H1 (cell line): ENCODE measurements at regions not wholly inside any gene's neighbourhood (a gene's known extent, or its start where the extent isn't known, plus 50 kb on each side); places are given as distances from the start of the nearest gene placed in this dataset.

ENCODE experiments used
- CTCF ChIA-PET: fragments of 300-600 bp; sonication (Branson Sonifier 250); formaldehyde crosslinking; loops from one replicate; lab custom pipeline; 2021; ENCODE audit not compliant: partially characterized antibody; lab: Charles Lee
- POLR2A ChIA-PET: fragments of 300-600 bp; sonication (Branson Sonifier 250); formaldehyde crosslinking; loops from one replicate; lab custom pipeline; 2021; ENCODE audit warnings: inconsistent platforms; ENCODE audit not compliant: partially characterized antibody; lab: Charles Lee
- DNase-seq, 2 experiments: peaks; one replicate each; pipeline versions ENCODE4 v3.0.0 to v3.0.0-alpha.2; 2010 to 2022; ENCODE audit warnings: low spot score in 2 of 2, low read depth in 1 of 2, mixed read lengths in 1 of 2
- FAIRE-seq: peaks from 2 replicates; lab custom pipeline; 2011; peaks lifted over from hg19 to GRCh38; lab: Jason Lieb, UNC
- H2AFZ ChIP-seq: 2 replicates; pipeline ENCODE4 v1.8.1; 2012; ENCODE audit warnings: low read length, inconsistent platforms
- H2AK5ac ChIP-seq: 2 replicates; pipeline ENCODE4 v1.6.1; 2013; ENCODE audit warnings: low read depth, low read length
- H2BK120ac ChIP-seq: replicated peaks from 2 replicates; pipeline ENCODE3; 2013; ENCODE audit warnings: low read depth, low read length, inconsistent platforms
- H2BK12ac ChIP-seq: 2 replicates; pipeline ENCODE4 v1.6.1; 2013; ENCODE audit warnings: low read depth, low read length
- H2BK15ac ChIP-seq: 2 replicates; pipeline ENCODE4 v1.6.1; 2013; ENCODE audit warnings: low read length
- H2BK20ac ChIP-seq: 2 replicates; pipeline ENCODE4 v1.6.1; 2013; ENCODE audit warnings: low read length
- H2BK5ac ChIP-seq: 2 replicates; pipeline ENCODE4 v1.6.1; 2013; ENCODE audit warnings: low read depth, low read length
- H3K14ac ChIP-seq: 2 replicates; pipeline ENCODE4 v1.6.1; 2013; ENCODE audit warnings: inconsistent platforms; ENCODE audit not compliant: insufficient read length
- H3K18ac ChIP-seq: 2 replicates; pipeline ENCODE4 v1.6.1; 2013; ENCODE audit warnings: low read length; ENCODE audit errors: extremely low read depth
- H3K23ac ChIP-seq: 2 replicates; pipeline ENCODE4 v1.6.1; 2013; ENCODE audit warnings: inconsistent platforms; ENCODE audit not compliant: insufficient read length
- H3K23me2 ChIP-seq: 2 replicates; pipeline ENCODE4 v1.6.1; 2013; ENCODE audit warnings: low read depth, low read length
- H3K27ac ChIP-seq: 2 replicates; pipeline ENCODE4 v1.6.1; 2011; ENCODE audit warnings: low read depth, low read length, inconsistent platforms
- H3K27me3 ChIP-seq, 4 experiments: replicated peaks in 1 of 4; 1 replicate in 1 of 4; 2 replicates in 3 of 4; pipeline versions ENCODE4 v1.6.1 to v1.8.1; 2011 to 2013; ENCODE audit warnings: low read length in 3 of 4, mild to moderate bottlenecking in 3 of 4, inconsistent platforms in 2 of 4, mixed read lengths in 2 of 4, moderate library complexity in 1 of 4; ENCODE audit not compliant: control insufficient read depth in 3 of 4, insufficient read depth in 3 of 4; ENCODE audit errors: extremely low read depth in 1 of 4
- H3K36me3 ChIP-seq, 4 experiments: 2 replicates each; pipeline versions ENCODE4 v1.6.1 to v1.8.1; 2011 to 2013; ENCODE audit warnings: mild to moderate bottlenecking in 4 of 4, low read length in 3 of 4, moderate library complexity in 2 of 4, control low read depth in 1 of 4, inconsistent platforms in 1 of 4; ENCODE audit not compliant: insufficient read depth in 4 of 4, control insufficient read depth in 2 of 4
- H3K4ac ChIP-seq: replicated peaks from 2 replicates; pipeline ENCODE3; 2013; ENCODE audit warnings: low read length, low read depth, mixed read lengths, inconsistent platforms; ENCODE audit not compliant: insufficient read length
- H3K4me1 ChIP-seq, 4 experiments: replicated peaks in 1 of 4; 1 replicate in 1 of 4; 2 replicates in 3 of 4; pipeline versions ENCODE4 v1.6.1 to v1.8.1; 2011 to 2013; ENCODE audit warnings: low read length in 3 of 4, inconsistent platforms in 2 of 4, mixed read lengths in 1 of 4; ENCODE audit not compliant: insufficient read depth in 4 of 4, control insufficient read depth in 3 of 4
- H3K4me2 ChIP-seq, 2 experiments: 2 replicates each; pipeline versions ENCODE4 v1.6.1 to v1.8.1; 2011 to 2013; ENCODE audit warnings: low read depth in 2 of 2, low read length in 2 of 2, control low read depth in 1 of 2, inconsistent platforms in 1 of 2, mild to moderate bottlenecking in 1 of 2; ENCODE audit not compliant: insufficient read depth in 1 of 2
- H3K4me3 ChIP-seq, 4 experiments: fragments of 200-600, 300-600 bp in 1 of 4; sonication (generic), shearing (Covaris generic), sonication (Bioruptor Twin) in 1 of 4; 2 replicates each; pipeline versions ENCODE4 v1.5.1 to v1.8.1; 2011 to 2016; ENCODE audit warnings: low read length in 4 of 4, low read depth in 3 of 4, control low read depth in 2 of 4, inconsistent platforms in 2 of 4, mild to moderate bottlenecking in 2 of 4, mixed read lengths in 1 of 4, moderate library complexity in 1 of 4; ENCODE audit not compliant: insufficient read depth in 2 of 4; ENCODE audit errors: extremely low read depth in 1 of 4
- H3K56ac ChIP-seq: replicated peaks from 2 replicates; pipeline ENCODE3; 2013; ENCODE audit warnings: low read depth, mild to moderate bottlenecking, mixed read lengths, low read length, inconsistent platforms; ENCODE audit not compliant: insufficient read length
- H3K79me1 ChIP-seq: 2 replicates; pipeline ENCODE4 v1.6.1; 2013; ENCODE audit warnings: low read depth, low read length, control low read depth
- H3K79me2 ChIP-seq, 2 experiments: 2 replicates each; pipeline versions ENCODE4 v1.6.1 to v1.8.1; 2012 to 2013; ENCODE audit warnings: low read length in 2 of 2, mild to moderate bottlenecking in 2 of 2, inconsistent platforms in 1 of 2; ENCODE audit not compliant: insufficient read depth in 2 of 2, control insufficient read depth in 1 of 2
- H3K9ac ChIP-seq, 4 experiments: replicated peaks in 1 of 4; 1 replicate in 1 of 4; 2 replicates in 3 of 4; pipeline versions ENCODE4 v1.6.1 to v1.8.1; 2011 to 2013; ENCODE audit warnings: low read depth in 3 of 4, low read length in 3 of 4, control low read depth in 2 of 4, mild to moderate bottlenecking in 2 of 4, moderate library complexity in 2 of 4, inconsistent platforms in 1 of 4; ENCODE audit errors: extremely low read depth in 1 of 4
- H3K9me3 ChIP-seq, 2 experiments: 2 replicates each; pipeline versions ENCODE4 v1.6.1 to v1.8.1; 2012 to 2013; ENCODE audit warnings: mild to moderate bottlenecking in 2 of 2, moderate library complexity in 2 of 2, control low read depth in 1 of 2, inconsistent platforms in 1 of 2, low read depth in 1 of 2, low read length in 1 of 2, mixed read lengths in 1 of 2; ENCODE audit not compliant: insufficient read depth in 2 of 2
- H4K20me1 ChIP-seq, 2 experiments: replicated peaks in 1 of 2; 2 replicates each; pipeline versions ENCODE3 to v1.8.1; 2011 to 2013; ENCODE audit warnings: inconsistent platforms in 2 of 2, low read length in 2 of 2, mild to moderate bottlenecking in 1 of 2; ENCODE audit not compliant: insufficient read depth in 2 of 2, control insufficient read depth in 1 of 2
- H4K5ac ChIP-seq: 2 replicates; pipeline ENCODE4 v1.6.1; 2013; ENCODE audit warnings: low read length, low read depth, mixed read lengths, inconsistent platforms; ENCODE audit not compliant: insufficient read length
- H4K8ac ChIP-seq: 2 replicates; pipeline ENCODE4 v1.8.0; 2013; ENCODE audit warnings: mild to moderate bottlenecking, moderate library complexity, low read length, inconsistent platforms; ENCODE audit not compliant: insufficient read depth; ENCODE audit errors: extremely low read depth
- H4K91ac ChIP-seq: replicated peaks from 2 replicates; pipeline ENCODE3; 2013; ENCODE audit warnings: low read length, mixed read lengths, inconsistent platforms; ENCODE audit not compliant: insufficient read length
- CBX5 ChIP-seq: fragments of 300-800, 300-1000 bp; sonication (generic); IDR thresholded peaks from 2 replicates; pipeline ENCODE4 v1.7.1; 2016; ENCODE audit warnings: antibody characterized with exemption, low read length, low read depth
- GTF2F1 ChIP-seq: IDR thresholded peaks from 2 replicates; pipeline ENCODE4 v1.6.1; 2012; ENCODE audit warnings: low read depth, low read length, improper control_type of control experiment, borderline replicate concordance
- KDM5A ChIP-seq: fragments of 200-600 bp; IDR thresholded peaks from 2 replicates; pipeline ENCODE4 v1.7.1; 2012; ENCODE audit warnings: mild to moderate bottlenecking, low read length, inconsistent platforms, mixed read lengths
- POU5F1 ChIP-seq: IDR thresholded peaks from 2 replicates; pipeline ENCODE4 v1.6.1; 2011; ENCODE audit warnings: low read depth, mild to moderate bottlenecking, low read length, moderate library complexity
- RFX5 ChIP-seq: IDR thresholded peaks from 2 replicates; pipeline ENCODE4 v1.6.1; 2011; ENCODE audit warnings: low read depth, low read length, improper control_type of control experiment, borderline replicate concordance
- SIN3A ChIP-seq, 2 experiments: IDR thresholded peaks in 1 of 2; conservative IDR thresholded peaks in 1 of 2; 2 replicates each; pipeline ENCODE4 v1.6.1; 2011 to 2012; ENCODE audit warnings: low read length in 2 of 2, improper control_type of control experiment in 1 of 2, low read depth in 1 of 2, mild to moderate bottlenecking in 1 of 2
- SP2 ChIP-seq: IDR thresholded peaks from 2 replicates; pipeline ENCODE4 v1.6.1; 2012; ENCODE audit warnings: mild to moderate bottlenecking, low read length, inconsistent platforms
- TAF7 ChIP-seq: optimal IDR thresholded peaks from 2 replicates; pipeline ENCODE3; 2011; ENCODE audit warnings: low read depth, mild to moderate bottlenecking, inconsistent platforms, low read length, moderate library complexity, borderline replicate concordance
- TBP ChIP-seq: IDR thresholded peaks from 2 replicates; pipeline ENCODE4 v1.6.1; 2011; ENCODE audit warnings: low read depth, low read length, improper control_type of control experiment
- YY1 ChIP-seq: IDR thresholded peaks from 2 replicates; pipeline ENCODE4 v1.6.1; 2011; ENCODE audit warnings: low read depth, mild to moderate bottlenecking, low read length
- WGBS, 2 experiments: shearing (Covaris generic) in 1 of 2; methylation state at CpG; one replicate each; pipeline versions ENCODE4 v1.1.6 to v1.1.7; 2013 to 2015; ENCODE audit warnings: low lambda C conversion rate in 2 of 2, mixed read lengths in 2 of 2, inconsistent platforms in 1 of 2, low coverage in 1 of 2, missing lambda C conversion rate in 1 of 2; ENCODE audit not compliant: insufficient replicate concordance in 2 of 2, insufficient coverage in 1 of 2, insufficient read length in 1 of 2; ENCODE audit errors: extremely low coverage in 1 of 2, missing lambda C conversion rate in 1 of 2; 5-methylcytosine and 5-hydroxymethylcytosine counted together

DNA sequence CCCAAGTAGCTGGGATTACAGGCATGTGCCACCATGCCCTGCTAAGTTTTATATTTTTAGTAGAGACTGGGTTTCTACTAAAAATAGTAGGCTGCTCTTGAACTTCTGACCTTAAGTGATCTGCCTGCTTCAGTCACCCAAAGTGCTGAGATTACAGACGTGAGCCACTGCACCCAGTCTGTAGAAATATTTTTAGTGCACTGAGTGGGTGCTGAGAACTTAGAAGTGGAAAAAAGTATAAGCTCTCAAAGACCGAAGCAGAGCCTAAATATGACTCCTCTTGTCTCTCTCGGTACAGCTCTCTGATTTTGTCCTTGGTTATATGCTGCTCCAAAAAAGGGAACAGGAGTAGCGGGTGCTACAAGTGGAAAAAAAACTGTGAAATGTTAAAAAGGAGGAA, 353.8 kb upstream of the IZUMO3 start (continued):
- TF ChIP-seq KDM5A = no peak

DNA sequence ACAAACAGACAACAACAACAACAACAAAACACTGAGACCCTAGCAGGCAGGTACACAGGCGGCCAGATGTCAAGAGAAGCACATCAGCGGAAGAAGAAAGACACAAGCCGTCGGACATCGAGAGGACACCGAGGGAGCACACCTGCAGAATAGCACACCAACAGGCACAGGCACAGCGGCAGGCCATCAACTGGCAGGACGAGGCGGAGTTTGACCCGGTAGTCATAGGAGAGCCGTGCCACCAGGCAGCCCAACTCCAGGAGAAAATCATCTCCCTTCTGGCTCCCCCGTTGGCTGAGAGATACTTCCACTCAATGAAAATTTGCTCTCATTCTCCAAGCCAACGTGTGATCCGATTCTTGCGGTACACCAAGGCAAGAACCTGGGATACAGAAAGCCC, 352.1 kb upstream of the IZUMO3 start:
- no peaks in the 10 kb centered on the region for H3K9me3 ChIP-seq
- no peak for TF ChIP-seq SP2
- TF ChIP-seq SIN3A (conservative IDR thresholded peaks at IDR 0.05 in 1 of 2, IDR thresholded peaks at IDR 0.05 in 1 of 2; ENCODE audit: low read depth in 1 of 2, low read length in 2 of 2) = no peak
- TF ChIP-seq CBX5 = no peak
- TF ChIP-seq GTF2F1 = no peak
- TF ChIP-seq TAF7 = no peak
- TF ChIP-seq TBP = no peak
- no peak for TF ChIP-seq YY1
- TF ChIP-seq POU5F1 = no peak
- no peak for TF ChIP-seq RFX5

More for the DNA sequence above, 352.1 kb upstream of the IZUMO3 start:
- Histone ChIP-seq H4K20me1 (no peaks in the 10 kb centered on the region), H4K91ac (no peak overlapping the region), H3K23me2 (no peaks in the 10 kb centered on the region), H2BK15ac (no peak overlapping the region), H3K4me3 (no peak overlapping the region), H3K18ac (no peak overlapping the region), H3K14ac (no peak overlapping the region), H3K27me3 (no peaks in the 10 kb centered on the region), H3K27ac (no peak overlapping the region), H2BK120ac (no peak overlapping the region), H2AK5ac (no peak overlapping the region), H3K79me2 (no peaks in the 10 kb centered on the region), H3K36me3 (no peaks in the 10 kb centered on the region), H3K56ac (no peak overlapping the region), H2BK5ac (no peak overlapping the region), H2BK20ac (no peak overlapping the region), H2BK12ac (no peak overlapping the region), H3K4ac (no peak overlapping the region), H2AFZ (no peak overlapping the region), H4K5ac (no peak overlapping the region), H4K8ac (no peak overlapping the region), H3K79me1 (no peaks in the 10 kb centered on the region), H3K9ac (no peak overlapping the region), H3K23ac (no peak overlapping the region), H3K4me1 (no peaks in the 10 kb centered on the region), H3K4me2 (no peak overlapping the region)
- CTCF ChIA-PET = interaction anchor here (1.3 kb wide), 1 partner anchor 10 kb away, joined by 3 read pairs; no protein-coding TSS in a partner anchor
- FAIRE-seq (no peak), DNase-seq (no peak)
- 91% methylated on average over 14 of the region's 15 CpGs; no CpG with 5 or more reads in 1 of the 2 experiments for WGBS, 2 experiments
- POLR2A ChIA-PET = no interaction called here
